ENCODE measurements at regions not wholly inside any gene's neighbourhood (a gene's known extent, or its start where the extent isn't known, plus 50 kb on each side); places are given as distances from the start of the nearest gene placed in this dataset.
"Not testable (repeated sequence)": the region's sequence is repeated elsewhere in the genome, so short reads cannot be mapped to it uniquely, and the experiment has no call there.

DNA sequence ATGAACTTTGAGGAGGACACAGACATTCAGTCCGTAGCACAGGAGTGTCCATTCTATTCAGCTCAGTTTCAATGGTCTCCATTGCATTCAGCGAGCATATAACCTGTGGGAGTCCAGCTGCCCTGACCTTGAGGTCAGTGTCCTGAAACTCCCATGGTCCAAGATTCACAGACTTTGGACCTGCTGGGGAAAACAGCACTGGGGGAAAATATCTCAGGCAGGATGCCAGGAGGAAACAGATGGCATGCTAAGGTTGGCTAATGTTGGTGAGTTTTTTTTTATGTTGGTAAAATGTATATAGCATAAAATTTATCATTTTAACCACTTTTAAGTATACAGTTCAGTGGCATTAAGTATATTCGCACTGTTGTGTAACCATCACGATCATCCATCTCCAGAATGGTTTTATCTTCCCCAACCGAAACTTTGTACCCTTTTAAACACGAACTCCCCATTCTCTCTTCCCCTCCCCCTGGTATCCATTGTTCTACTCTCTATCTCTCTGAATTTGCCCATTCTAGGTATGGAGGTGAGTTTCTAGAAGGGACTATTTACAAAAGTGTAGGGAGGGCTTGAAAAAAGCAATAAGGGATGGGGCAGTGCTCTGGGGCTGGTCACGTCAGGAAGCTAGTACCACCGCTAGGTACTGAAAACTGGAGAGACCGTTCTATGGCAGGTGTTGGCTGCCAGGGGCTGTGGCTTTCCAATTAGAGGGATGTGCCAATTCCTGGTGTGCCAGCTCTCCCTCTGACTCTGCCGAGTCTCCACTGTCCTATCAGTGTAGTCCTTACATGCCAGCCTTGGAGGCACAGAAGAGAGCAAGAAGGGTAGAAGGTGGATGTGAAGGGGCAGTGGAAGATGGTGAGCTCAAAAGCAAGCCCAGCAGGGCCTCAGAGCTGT, 85.3 kb downstream of the FOXD2 start:
- no peak for DNase-seq (ENCODE audit: low spot score)

DNA sequence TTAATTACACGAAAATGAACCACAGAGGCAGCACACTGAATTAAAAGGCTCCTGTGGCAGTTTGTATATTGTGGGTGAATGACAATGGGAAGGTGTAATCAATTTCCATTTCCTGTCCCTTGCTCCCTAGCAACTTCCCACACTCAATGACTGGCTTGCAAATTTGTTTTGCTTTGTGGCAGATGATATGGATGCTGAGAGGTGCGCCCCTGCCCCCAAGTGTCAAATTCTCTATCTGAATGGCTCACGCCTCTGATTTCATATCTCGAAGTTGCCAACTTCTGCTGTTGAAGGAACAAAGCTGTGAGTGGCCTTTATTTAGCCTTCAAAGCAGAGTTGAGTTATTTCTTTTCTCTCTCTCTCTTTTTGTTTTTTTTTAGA, 86.0 kb downstream of the FOXD2 start:
- DNase-seq (ENCODE audit: low spot score), result no peak

DNA sequence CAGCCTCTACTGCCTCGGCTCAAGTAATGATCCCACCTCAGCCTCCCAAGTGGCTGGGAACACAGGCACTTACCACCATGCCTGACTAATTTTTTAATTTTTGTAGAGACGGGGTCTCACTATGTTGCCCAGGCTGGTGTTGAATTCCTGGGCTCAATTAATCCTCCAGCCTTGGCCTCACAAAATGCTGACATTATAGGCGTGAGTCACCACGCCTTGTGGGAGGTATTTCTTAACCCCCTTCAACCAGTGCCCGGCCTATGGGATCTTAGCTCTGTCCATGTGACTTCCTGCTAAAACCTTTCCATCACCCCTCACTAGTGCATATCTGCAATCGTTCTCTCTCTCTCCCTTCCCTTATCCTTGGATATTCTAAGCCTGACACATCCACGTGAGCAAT, 86.4 kb downstream of the FOXD2 start:
- DNase-seq (ENCODE audit: low spot score), result no peak

DNA sequence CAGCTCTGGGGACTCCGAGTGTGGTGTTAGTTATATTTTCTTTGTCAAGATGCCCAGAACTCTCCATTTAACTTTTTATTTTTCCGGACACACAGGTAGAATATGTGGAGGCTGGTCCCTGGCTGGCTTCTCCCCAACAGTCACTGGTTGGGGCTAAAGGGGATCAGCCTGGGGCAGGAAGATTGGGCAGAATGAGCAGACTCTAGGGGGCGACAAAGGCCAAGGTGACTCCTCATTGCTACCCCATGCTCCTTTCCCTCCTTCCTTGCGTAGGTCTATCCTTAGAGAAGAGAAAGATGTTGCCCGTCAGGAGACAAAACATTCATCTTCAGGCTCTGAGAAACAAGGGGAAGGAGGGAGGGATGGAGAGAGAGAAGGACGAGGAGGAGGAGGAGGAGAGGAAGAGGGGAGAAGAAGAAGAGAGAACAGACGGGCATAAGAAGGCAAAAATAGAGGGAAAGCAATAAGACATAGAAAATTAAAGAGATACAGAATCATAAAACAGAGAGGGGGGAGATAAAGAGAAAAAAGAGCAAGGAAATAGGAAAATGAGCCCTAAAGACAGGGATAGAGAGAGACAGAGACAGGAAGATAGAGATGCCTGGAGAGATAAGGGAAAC, 89.9 kb downstream of the FOXD2 start:
- DNase-seq (ENCODE audit: low spot score), result no peak

DNA sequence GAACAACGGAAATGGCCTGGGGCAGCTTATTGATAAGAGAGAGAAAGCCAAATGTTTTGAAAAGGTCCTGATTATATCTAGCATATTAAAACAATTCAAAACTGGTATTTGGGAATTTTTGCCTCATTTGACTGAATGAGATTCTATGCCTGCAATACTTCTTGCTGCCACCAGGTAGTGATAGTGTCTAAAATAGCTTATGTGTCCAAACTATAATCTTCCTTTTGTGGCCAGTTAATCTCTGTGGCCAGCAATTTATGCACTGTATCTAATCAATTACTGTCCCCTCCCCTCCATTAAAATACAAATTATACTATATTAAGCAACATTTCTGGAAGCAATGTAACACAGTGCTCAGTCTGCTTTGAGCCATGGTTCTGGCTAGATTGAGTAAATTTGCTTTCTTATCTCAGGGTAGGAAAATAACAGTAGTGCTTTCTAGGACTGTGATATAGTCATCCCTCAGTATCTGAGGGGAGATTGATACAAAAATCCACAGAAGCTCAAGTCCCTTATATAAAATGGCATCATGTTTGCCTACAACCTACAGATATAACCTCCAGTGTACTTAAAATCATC, 91.8 kb downstream of the FOXD2 start:
- DNase-seq (ENCODE audit: low spot score), result no peak

DNA sequence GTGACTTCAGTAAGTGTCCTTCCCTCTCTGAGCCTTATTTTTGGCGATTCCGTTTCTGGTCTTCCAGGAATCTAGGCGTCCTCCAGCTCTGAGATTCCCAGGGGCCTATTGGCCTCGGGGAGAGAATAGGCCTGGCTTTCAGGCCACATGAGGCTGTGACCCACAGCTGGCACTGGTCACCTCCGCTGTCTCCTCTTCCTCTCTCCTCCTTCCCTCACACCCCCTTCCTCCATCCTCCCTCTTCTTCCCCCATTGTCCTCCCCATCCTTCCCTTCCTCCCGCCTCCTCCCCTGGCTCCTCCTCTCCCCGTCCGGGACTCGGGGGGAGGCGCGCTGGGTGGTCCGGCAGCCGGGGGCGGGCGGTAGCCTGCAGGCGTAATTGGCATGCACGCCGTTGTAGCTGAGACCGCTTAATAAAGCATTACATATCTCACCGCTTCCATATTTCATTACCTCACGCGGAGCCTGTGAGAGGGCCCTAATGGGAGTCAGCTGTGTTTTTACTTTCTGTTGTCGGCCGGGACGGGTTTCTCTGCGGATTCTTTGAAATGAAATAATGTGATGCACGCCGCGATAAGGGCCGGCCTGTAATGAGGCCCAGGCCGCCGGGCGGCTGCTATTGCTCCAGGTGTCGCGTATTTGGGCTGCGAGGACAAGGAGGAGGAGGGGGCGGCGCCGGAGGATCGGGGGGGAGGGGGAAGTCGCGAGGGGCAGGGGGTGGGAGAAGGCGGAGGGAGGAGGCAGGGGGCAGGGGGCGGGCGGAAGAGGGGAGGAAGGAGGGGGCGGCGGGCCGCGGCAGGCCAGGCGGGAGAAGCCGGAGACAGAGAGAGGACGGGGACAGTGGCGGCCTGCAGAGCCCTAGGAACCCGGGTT, 95.3 kb downstream of the FOXD2 start:
- DNase-seq (ENCODE audit: low spot score), result no peak

DNA sequence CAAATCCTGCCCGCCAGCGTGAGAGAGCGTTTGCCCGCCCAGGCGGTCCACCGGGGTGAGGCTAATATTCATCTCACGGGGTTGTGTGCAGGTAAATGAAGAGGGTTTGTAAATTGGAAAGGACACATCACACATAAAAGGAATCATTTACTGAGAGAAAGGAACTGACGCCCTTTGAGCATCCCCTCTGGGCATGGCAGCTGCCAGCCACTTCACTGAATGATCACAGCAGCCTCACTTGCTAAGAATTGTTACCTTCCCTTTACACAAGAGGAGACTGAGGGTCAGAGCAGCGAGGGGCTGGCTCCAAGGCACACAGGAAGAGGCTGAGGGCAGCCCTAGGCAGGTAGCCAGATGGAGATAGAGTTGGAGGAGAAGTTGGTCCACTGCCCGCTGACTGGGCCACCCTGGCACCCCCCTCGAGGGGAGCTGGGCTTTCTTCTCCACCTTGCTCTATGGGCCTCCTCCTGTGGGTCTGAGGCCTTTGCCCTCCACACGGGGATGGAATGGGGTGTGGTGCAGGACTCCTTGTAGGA, 96.0 kb downstream of the FOXD2 start:
- DNase-seq (ENCODE audit: low spot score), result no peak

DNA sequence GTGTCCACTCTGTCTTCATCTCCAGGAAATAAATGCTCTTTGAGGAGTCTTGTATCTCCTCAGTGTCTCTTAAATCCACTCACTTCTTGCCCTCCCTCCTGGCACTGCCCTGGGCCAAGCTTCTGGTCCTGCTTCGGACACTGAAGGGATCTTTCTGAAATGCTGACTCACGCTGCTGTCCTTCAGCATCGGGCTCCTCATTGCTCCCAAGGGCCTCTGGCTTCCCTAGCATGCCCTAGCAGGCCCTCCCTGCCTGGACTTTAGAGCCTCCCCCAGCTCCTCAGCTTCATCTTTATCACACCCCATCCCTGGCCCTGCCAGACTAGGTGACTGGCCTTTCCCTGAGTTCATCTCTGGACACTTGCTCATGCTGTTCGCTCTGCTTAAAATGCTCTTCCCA, 96.6 kb downstream of the FOXD2 start:
- no peak for DNase-seq (ENCODE audit: low spot score)

DNA sequence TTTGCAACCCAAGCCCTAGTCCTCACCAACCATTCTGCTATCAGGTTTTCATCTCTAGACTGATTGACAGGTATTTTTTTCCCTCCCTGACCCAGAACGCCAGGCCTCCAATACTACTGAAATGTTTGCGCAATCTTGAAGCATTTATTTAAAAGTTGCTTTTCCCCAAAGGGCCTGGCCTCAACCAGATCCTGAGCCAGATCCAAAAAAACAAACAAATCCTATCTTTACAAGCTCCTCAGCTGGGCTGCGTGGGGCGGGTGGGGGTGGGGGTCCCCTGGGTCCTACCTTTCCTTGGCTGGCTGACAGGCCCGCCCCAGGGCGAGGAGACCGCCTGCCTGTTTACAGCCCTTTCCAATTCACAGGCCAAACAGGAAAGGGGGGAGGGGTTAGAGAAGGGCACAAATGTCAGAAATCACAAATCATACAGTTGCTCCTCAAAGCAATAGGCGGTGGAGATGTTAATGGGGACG, 98.8 kb downstream of the FOXD2 start:
- no peak for DNase-seq (ENCODE audit: low spot score)

DNA sequence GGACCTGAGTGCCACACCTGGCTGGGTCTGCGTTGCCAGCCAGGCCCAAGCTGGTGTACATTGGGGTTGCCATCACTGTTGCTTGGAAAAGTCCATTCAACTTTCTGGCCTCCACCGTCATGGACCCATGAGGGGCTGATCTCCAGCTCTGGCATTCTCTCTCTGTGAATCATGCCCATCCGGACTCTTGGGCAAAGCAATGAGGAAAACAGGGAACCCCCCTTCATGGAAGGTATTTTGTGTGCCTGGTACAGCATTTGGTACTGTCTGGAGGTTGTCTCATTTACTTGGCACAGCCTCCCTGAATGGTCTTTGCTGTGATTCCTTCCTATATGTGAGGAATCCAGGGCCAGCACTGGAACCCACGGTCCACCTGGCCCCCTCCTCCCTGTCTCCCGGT, 99.4 kb downstream of the FOXD2 start:
- no peak for DNase-seq (ENCODE audit: low spot score)

DNA sequence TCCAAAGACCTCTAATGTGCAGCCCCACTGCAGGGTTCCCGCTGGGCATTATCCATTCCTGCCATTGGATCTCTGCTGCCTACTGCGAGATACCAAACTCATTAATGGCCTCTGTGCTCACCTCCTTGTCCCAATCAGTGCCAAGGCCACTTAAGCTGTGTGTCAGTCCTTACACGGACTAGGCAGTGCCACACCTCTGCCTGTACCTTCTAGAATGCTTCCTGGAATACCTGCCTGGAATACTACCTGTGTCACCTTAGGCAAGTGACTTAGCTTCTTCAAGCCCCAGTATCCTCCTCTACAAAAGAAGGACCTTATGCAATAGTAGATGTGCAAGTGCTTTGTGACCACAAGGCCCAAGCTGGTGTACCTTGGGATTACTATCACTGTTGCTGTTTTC, 100.1 kb downstream of the FOXD2 start:
- DNase-seq (ENCODE audit: low spot score), result no peak

DNA sequence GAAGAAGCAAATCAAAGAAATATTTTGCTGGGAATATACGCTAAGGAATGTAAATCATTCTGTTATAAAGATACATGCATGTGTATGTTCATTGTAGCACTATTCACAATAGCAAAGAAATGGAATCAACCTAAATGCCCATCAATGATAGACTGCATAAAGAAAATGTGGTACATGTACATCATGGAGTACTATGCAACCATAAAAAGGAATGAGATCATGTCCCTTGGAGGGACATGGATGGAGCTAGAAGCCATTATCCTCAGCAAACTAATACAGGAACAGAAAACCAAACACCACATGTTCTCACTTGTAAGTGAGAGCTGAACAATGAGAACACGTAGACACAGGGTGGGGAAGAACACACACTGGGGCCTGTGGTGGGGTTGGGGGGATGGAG, 100.7 kb downstream of the FOXD2 start:
- not testable (repeated sequence) for DNase-seq (ENCODE audit: low spot score)

DNA sequence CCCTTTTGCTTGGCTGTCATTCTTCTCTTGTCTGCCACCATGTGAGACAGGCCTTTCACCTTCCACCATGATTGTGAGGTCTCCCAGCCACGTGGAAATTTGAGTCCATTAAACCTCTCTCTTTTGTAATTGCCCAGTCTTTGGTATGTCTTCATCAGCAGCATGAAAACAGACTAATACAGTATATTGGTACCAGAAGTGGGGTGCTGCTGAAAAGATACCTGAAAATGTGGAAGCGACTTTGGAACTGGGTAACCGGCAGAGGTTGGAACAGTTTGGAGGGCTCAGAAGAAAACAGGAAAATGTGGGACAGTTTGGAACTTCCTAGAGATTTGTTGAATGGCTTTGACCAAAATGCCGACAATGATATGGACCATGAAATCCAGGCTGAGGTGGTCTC, 103.9 kb downstream of the FOXD2 start:
- DNase-seq (ENCODE audit: low spot score), result not testable (repeated sequence)

DNA sequence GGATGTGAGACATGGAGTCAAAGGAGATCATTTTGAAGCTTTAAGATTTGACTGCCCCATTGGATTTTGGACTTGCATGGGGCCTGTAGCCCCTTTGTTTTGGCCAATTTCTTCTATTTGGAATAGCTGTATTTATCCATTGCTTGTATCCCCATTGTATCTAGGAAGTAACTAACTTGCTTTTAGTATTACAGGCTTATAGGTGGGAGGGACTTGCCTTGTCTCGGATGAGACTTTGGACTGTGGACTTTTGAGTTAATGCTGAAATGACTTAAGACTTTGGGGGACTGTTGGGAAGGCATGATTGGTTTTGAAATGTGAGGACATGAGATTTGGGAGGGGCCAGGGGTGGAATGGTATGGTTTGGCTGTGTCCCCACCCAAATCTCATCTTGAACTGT, 105.2 kb downstream of the FOXD2 start:
- DNase-seq (ENCODE audit: low spot score), result not testable (repeated sequence)

DNA sequence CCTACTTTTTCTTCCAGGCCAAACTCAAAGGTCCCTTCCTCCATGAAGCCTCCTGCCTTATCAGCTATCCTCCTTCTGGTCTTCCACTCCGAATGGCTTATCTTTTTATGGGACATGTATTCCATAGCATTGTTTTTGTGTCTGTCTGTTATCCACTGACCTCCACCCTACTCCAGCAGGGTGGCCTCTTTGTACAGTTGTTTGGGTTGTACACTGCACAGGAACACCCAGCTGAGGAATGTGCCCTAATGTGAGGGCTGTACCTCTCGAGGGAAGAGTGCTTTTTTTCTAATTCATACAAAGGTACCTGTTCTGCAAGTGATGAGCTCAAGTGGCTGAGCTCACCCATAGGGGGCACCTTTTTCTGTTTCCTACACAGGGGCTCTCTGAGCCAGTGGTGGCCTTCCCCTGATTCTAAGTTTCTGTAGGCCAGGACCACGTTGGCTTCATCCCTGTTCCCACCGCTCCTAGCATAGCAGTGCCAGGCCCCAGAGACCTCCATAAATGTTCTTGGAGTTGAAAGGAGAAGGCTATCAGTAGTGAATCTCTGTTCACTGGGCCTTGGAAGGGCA, 108.2 kb downstream of the FOXD2 start:
- no peak for DNase-seq (ENCODE audit: low spot score)

DNA sequence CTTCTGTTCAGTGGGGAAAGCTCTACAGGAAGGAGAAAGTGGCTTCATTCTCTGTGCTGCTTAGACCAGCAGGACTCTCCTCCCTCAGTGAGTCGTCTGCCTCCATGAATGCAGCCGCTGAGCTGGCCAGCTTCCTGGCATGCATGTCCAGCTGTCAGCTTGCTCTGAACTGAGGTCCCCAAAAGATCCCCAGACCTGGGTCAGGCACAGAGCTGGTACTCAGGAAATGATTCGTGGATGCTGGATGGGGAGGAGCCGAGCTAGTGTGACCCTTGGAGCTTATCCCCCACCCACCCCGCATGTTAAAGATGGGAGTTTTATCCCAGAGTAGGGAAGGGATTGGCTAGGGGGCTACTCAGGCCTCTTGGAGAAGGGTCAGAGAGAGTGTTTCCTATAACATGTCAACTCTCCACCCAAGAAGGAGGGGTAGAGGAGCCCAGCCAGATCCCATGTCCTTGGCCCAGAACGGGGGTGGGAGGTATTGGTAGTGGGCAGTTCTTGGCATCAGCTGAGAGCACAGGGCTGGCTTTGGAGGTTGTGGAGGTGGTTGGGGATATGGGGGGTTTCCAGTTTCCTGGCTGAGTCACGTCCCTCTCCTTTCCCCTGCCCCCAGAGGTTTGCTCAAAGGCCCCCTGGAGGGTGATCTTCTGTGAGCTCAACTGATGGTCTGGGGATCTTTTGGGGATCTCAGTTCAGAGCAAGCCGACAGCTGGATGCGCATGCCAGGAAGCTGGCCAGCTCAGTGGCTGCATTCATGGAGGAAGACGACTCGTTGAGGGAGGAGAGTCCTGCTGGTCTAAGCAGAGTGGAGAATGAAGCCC, 110.1 kb downstream of the FOXD2 start:
- no peak for DNase-seq (ENCODE audit: low spot score)

DNA sequence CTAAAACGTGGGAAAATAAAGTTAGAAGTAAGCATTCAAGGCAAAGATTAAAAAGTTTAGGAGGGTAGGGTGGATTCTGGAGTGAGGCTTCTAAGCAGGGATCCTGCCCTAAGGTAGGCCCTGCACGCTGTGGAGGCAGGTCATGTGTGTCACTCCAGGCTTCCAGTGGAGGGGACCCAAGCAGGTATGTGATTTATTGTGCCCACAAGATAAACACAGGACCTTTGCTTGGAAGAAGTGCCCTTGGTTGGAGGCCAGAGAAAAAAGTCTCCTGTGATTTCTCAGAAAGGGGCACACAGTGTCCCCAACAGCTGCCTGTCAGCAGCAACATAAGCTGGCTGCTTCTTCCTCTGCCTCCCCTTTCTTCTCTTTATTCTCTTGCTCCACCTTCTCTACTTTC, 110.8 kb downstream of the FOXD2 start:
- no peak for DNase-seq (ENCODE audit: low spot score)

DNA sequence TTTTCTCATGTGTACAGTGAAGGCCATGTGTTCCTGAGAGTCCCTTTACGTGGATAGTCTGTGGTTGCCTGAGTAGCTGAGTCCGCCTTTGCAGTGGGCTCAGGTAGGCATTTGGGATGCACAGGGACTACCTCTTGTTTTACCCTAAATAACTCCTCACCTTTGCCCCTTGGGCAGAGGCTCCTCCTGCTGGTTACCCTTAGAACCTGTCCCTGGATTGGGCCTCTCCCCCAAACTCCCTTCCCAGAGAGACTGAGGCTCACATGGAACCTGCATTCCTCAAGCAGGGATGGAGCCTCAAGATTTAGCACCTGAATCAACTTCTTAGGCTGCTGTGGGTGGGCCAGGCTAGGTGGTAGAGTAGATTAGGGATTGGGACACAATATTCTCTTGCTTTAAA, 111.7 kb downstream of the FOXD2 start:
- no peak for DNase-seq (ENCODE audit: low spot score)

DNA sequence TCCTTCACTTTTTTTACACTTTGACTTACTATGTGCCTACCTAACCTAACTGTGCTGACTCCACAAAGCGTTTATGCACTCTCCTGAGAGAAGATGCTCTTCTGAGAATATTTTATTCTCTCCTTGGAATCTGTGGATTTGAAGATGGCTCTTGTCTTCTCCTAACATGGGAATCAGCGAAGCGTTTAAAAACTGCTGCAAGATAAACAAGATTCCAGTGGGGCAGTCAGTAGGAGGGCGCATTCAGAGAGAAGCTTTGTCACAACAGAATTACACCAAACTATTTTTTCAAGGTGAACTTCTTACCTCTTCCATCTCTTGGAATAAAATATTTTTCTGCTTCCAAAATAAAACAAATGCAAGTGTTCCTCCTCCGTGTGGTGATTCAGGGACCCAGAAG, 113.1 kb downstream of the FOXD2 start:
- no peak for DNase-seq (ENCODE audit: low spot score)

DNA sequence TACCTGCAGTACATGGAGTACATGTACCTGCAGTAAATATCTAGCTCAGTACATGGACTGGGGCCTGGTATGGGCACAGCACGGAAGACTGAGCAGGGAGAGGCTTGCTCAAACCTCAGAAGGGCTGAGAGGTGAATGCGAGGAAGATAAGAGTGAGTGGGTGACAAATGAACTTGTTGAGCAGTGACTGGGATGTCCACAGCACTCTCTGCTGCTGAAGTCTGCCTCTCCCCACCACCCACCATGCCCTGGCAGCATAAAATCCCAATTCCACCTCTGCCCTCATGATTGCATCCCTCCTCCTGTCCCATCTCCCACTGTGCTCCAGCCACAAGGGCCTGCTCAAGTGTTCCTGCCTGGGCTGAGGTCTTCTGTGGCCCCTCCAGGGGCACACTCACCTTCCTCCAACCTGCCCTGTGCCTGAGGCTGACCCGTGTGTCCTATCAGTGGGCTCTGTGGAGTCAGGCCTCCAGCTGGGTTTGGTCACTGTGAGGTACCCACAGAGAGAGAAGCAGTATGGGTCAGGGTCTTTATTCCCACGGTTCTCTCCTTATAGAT, 114.2 kb downstream of the FOXD2 start:
- DNase-seq (ENCODE audit: low spot score), result no peak
